ENCODE measurements at regions not wholly inside any gene's neighbourhood (a gene's known extent, or its start where the extent isn't known, plus 50 kb on each side); places are given as distances from the start of the nearest gene placed in this dataset.

- no peak for TF ChIP-seq CTCF (conservative IDR thresholded peaks at IDR 0.05; ENCODE audit: low read depth, low read length)
Observed at GRCh38 chr6:12421596-12421995, 131.4 kb downstream of the EDN1 start.

GRCh38 chr6:12422848-12423247 lies 132.7 kb downstream of the EDN1 start:
- TF ChIP-seq CTCF (conservative IDR thresholded peaks at IDR 0.05; ENCODE audit: low read depth, low read length): no peak
- DNase-seq (ENCODE audit: low read depth): no peak
- H3K4me3 ChIP-seq (ENCODE audit: low read length): no peak overlapping the region

More at GRCh38 chr6:12421596-12421995, 131.4 kb downstream of the EDN1 start:
- no peak for DNase-seq (ENCODE audit: low read depth)
- H3K4me3 ChIP-seq (ENCODE audit: low read length): no peak overlapping the region

- TF ChIP-seq CTCF (conservative IDR thresholded peaks at IDR 0.05; ENCODE audit: low read depth, low read length): no peak
- peak; percentile 51 for DNase-seq (ENCODE audit: low read depth)
- H3K4me3 ChIP-seq (ENCODE audit: low read length): no peak overlapping the region
Observed at GRCh38 chr6:12423832-12424231, 133.7 kb downstream of the EDN1 start.

- no peak for DNase-seq (ENCODE audit: low read depth)
- TF ChIP-seq CTCF (conservative IDR thresholded peaks at IDR 0.05; ENCODE audit: low read depth, low read length): no peak
- no peak overlapping the region for H3K4me3 ChIP-seq (ENCODE audit: low read length)
Observed at GRCh38 chr6:12426121-12426520, 136.0 kb downstream of the EDN1 start.

GRCh38 chr6:12431023-12431422 lies 140.9 kb downstream of the EDN1 start:
- no peak for DNase-seq (ENCODE audit: low read depth)
- no peak for TF ChIP-seq CTCF (conservative IDR thresholded peaks at IDR 0.05; ENCODE audit: low read depth, low read length)
- no peak overlapping the region for H3K4me3 ChIP-seq (ENCODE audit: low read length)

GRCh38 chr6:12436224-12436623 lies 146.1 kb downstream of the EDN1 start:
- no peak for TF ChIP-seq CTCF (conservative IDR thresholded peaks at IDR 0.05; ENCODE audit: low read depth, low read length)
- no peak overlapping the region for H3K4me3 ChIP-seq (ENCODE audit: low read length)
- DNase-seq (ENCODE audit: low read depth): no peak

GRCh38 chr6:12436683-12437082 lies 146.5 kb downstream of the EDN1 start:
- H3K4me3 ChIP-seq (ENCODE audit: low read length): no peak overlapping the region
- no peak for TF ChIP-seq CTCF (conservative IDR thresholded peaks at IDR 0.05; ENCODE audit: low read depth, low read length)
- DNase-seq (ENCODE audit: low read depth): no peak
